AG09319 (cell line): ENCODE measurements at regions not wholly inside any gene's neighbourhood (a gene's known extent, or its start where the extent isn't known, plus 50 kb on each side); places are given as distances from the start of the nearest gene placed in this dataset.
"Not testable (repeated sequence)": the region's sequence is repeated elsewhere in the genome, so short reads cannot be mapped to it uniquely, and the experiment has no call there.

Experiments
- DNase-seq: peaks from one replicate; pipeline ENCODE4 v3.0.0-alpha.2; 2010; ENCODE audit warnings: low read depth; ENCODE audit errors: extremely low read depth
- CTCF ChIP-seq: IDR thresholded peaks from 2 replicates; pipeline ENCODE4 v1.5.1; 2011; ENCODE audit warnings: low read depth, mild to moderate bottlenecking, inconsistent platforms, low read length, moderate library complexity

GRCh38 chr10:9926003-9926402 lies 1091.7 kb upstream of the CELF2 start:
- no peak for DNase-seq
- TF ChIP-seq CTCF, result no peak

GRCh38 chr10:9926881-9927280 lies 1090.8 kb upstream of the CELF2 start:
- no peak for TF ChIP-seq CTCF
- no peak for DNase-seq

DNA sequence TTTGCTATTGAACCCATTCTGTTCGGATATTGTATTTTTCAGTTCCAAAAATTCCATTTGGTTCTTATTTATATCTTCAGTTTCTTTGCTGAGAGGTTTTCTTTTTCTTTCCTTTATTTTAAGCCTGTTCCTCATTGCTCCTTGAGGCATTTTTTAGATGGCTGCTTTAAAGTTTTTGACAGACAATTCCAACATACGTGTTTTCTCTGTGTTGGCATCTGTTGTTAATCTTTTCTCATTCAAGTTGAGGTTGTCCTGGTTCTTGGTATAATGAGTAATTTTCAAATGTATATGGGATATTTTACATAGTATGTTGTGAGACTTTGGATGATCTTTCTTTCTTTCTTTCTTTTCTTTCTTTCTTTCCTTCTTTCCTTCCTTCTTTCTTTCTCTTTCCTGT lies 1078.0 kb upstream of the CELF2 start:
- no peak for DNase-seq
- TF ChIP-seq CTCF, result no peak

DNA sequence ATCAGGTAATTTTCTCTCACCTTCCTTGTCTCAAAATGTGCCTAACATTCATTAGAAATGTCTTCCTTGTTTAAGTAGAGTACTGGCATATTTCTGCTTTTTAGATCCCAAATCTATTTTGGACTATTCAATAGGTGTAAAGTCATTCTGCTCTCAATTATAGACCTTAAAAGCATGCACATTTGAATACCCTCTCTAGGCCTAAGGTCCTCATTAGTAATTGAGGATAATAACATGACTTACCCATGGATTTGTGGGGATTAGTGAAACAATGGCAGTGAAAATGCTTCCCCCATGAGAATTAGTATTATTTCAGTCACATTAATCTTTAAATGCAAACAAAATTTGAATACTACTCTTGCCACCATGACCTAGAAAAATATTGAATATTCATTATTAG lies 1073.0 kb upstream of the CELF2 start:
- DNase-seq, result no peak
- no peak for TF ChIP-seq CTCF

DNA sequence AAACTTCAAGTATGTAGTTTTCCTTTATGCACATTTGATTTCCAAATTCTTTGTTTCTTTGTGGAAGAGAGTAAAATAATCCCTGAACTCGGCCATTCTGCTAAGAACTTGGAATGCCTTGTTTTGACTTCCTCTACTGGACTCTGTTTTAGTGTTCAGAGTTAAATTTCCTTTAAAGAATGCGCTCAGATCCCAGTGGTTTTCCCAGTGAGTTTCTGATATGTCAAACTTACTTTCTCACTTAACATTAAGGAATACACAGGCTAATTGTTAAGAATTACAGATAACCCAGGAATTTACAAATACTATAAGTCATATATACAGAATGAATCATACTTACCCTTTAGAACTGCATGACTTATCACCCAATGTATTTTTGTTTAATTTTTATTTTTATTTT lies 1067.6 kb upstream of the CELF2 start:
- DNase-seq, result no peak
- TF ChIP-seq CTCF, result no peak

DNA sequence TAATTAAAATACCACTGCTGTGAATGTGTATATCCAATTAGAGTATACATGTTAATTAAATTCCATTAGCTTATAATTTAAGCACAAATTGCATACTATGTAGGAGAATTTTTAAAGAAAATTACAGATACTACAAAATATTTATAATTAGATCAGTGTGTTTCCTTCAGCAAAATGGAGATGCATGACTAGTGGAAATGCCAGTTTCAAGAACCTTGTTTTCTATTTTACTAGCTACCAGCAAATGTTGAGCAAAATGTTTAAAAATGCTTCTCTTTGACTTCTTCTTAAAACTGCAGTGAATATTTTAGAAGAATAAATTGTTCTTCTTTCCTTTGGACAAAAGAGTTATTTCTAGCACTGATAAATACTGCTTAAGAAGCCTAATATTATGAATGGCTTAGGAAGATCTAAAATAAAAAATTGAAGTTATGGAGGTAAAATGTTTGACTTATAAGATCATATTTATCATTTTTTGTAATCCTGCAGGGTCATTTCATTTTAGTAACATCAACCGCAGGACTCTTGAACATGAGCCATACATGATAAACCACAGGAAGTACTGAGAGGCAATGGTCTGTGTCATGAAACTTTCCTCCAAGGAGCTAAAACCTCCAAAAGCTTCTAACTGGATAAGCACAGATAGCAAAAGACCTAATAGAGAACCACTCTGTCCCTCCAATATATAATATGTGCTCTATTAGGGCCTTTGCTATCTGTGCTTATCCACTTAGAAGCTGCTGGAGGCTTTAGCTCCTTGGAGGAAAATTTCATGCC lies 1066.0 kb upstream of the CELF2 start:
- TF ChIP-seq CTCF, result no peak
- no peak for DNase-seq

DNA sequence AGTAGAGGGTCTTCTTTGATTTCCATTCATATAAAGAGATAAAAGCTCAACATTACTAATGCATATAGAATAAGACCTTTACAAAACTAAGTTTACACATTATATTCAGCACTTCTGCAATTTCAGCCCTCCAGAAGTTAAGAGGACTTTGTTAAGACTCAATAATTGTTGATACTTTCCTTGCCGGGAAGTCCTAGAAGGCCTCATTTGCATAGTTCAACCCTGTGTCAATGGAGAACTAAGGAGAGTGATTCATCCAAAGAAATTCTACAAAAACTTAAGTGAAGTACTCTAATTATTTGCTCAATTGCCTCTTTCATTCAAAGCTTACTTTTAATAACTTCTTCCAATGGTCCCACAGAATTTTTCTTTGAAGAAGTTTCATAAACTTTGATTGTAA lies 1060.3 kb upstream of the CELF2 start:
- no peak for DNase-seq

GRCh38 chr10:9957876-9958275 lies 1059.8 kb upstream of the CELF2 start:
- DNase-seq, result not testable (repeated sequence)

More for the DNA sequence above, 1060.3 kb upstream of the CELF2 start:
- TF ChIP-seq CTCF, result no peak
